ENCODE measurements at regions not wholly inside any gene's neighbourhood (a gene's known extent, or its start where the extent isn't known, plus 50 kb on each side); places are given as distances from the start of the nearest gene placed in this dataset.
"Not testable (repeated sequence)": the region's sequence is repeated elsewhere in the genome, so short reads cannot be mapped to it uniquely, and the experiment has no call there.

DNA sequence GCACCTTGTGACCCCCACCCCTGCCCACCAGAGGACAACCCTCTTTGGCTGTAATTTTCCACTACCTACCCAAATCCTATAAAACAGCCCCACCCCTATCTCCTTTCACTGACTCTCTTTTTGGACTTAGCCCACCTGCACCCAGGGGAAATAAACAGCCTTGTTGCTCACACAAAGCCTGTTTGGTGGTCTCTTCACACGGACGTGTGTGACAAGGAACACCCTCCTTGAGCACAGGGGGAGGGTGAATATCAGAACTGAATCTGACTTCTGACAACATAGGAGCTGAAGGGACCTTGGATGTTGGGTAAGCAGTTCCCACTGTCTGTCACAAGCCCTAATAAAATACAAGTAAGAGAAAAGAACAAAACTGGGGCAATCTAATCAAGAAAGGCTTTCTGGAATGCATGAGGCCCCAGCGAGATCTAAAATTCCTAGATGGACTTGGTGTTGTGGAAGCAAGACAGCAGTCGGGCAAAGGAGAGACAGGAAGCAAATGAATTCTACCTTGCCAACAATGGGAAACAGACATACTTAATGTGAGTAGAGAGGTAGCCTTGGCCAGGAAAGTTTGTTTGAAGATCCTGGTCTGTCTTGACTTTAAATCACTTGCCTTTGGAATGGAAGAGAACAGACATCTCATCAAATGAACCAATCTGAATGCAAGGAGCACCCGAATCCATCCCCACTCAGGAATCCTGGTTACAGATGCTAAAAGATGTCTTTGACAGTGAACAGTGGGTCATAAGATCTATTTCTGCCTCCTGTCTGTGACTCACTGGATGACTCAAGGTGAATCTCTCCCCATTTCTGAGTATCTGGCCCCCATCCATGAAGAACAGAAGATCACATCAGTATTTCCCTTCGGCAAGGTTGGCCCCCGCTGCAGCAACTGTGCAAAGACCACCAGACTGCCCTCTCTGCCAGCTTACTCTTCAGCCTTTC, 53.3 kb downstream of the OLFML3 start:
- DNase-seq (ENCODE audit: low spot score): peak; percentile 45

DNA sequence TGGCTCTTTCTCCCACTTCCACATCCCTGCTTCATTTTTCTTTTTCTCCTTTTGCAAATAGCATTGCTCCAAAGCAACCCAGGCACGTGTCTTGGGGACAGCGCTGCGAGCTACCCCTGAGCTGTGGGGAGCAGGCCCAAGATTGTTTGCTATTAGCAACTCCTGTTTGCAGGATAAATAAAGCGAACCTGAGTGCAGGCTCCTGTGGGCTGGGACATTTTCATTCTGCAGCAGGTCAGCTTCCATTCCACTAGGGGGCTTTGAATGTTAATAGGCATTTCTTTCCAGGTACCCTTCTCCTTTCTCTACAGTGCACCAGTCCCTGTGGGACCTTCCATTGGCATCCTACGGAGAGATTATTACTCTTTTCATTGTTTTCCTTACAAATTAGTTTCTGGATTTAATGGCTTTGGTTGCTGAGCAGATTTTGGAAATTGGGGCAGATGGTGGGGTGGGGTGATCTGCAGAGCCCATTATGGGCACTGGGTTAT, 54.0 kb downstream of the OLFML3 start:
- no peak for DNase-seq (ENCODE audit: low spot score)

DNA sequence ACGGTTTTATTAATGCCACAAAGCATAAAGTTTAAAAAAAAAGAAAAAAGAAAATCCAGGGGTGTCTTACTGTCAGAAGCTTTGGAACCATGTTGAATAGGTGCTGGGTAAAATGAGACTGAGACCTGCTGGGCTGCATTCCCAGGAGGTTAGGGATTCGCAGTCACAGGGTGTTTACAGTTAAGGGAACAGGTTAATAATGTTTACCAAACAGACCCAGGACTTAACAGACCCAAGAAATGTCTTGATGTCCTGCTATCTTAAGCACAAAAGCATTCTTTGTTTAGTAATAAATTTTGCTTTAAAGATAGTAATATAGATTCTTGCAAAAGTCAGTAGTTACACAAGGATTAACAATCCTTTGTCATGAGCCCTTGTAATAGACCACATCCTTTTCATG, 54.7 kb downstream of the OLFML3 start:
- DNase-seq (ENCODE audit: low spot score): no peak

DNA sequence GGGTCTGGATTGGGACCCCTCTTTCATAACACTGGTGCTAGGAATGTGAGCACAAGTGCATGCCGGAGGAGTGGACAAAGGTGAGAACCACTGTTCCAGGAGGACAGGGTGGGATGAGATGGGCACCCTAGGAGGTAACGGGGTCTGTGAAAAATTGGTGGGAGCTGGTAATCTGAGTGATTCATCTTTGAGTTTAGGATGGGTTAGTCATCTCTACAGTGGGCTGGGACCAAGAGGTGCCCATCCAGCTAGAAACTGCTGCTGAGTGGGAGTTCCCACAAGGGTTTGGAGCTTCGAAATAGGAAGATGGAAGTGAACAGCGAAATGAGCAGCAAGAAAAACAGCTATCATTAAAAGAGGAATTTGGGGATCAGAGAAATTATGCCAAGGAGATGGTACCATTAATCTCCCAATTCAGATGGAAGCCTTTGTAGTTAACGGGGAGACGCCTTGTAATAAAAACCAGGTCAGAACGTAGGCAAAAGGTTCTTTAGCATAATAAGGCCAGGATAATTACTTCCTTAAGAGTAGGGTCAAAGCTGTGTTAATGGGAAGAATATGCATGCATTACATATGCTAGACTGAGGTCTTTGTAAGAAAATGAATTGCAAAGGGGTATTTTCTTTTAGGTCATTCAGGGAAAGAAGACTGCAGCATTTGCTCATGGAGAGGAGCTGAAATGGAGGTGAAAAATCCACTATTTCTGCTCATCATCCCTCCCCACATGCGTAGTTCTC, 55.5 kb downstream of the OLFML3 start:
- DNase-seq (ENCODE audit: low spot score): no peak

DNA sequence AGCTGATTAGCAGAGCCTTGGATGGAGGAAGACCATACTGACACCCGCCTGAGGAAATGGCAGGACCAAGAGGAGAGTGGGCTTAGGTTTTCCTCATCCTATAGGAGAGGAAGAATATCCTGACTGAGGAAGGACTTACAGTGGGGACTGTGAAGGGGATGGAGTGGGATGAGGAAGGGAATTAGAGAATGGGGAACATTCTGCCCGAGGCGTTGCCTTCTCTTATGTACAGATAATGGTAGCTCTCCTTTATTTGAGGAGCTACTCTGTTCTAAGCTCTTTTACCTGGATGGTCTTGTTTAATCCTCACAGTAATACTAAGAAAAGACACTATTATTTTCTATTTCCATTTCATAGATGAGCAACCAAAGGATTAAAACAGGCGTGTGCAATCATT, 56.0 kb downstream of the OLFML3 start:
- no peak for DNase-seq (ENCODE audit: low spot score)

DNA sequence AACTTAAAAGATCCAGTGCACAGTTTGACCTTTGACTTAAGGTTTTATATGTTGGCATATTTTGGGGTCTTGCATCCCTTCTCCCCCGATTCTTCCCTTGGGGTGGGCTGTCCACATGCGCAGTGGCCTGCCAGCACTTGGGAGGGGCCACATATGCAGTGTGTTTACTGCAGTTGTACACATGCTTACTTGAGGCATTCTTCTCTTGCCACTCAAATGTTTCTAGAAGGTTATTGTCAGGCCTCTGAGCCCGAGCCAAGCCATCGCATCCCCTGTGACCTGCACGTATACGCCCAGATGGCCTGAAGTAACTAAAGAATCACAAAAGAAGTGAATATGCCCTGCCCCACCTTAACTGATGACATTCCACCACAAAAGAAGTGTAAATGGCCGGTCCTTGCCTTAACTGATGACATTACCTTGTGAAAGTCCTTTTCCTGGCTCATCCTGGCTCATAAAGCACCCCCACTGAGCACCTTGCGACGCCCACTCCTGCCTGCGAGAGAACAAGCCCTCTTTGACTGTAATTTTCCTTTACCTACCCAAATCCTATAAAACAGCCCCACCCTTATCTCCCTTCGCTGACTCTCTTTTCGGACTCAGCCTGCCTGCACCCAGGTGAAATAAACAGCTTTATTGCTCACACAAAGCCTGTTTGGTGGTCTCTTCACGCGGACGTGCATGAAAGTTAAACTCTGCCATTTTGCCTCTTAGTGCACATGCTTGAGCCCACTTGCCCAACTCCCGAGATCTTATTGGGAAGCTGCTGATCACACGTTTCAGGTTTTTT, 57.8 kb downstream of the OLFML3 start:
- not testable (repeated sequence) for DNase-seq (ENCODE audit: low spot score)

DNA sequence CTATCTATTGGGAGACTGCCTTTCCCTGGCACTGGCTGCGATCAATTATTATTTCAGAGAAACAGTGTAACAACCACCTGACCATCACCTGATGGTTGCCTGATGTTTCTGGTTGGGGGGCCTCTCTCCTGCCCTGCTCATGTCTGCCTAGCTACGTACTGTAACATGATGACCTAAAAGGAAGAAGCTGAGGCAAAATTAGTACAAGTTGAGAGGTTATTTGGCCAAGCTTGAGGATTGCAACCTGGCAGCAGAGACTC, 58.3 kb downstream of the OLFML3 start:
- DNase-seq (ENCODE audit: low spot score): no peak

DNA sequence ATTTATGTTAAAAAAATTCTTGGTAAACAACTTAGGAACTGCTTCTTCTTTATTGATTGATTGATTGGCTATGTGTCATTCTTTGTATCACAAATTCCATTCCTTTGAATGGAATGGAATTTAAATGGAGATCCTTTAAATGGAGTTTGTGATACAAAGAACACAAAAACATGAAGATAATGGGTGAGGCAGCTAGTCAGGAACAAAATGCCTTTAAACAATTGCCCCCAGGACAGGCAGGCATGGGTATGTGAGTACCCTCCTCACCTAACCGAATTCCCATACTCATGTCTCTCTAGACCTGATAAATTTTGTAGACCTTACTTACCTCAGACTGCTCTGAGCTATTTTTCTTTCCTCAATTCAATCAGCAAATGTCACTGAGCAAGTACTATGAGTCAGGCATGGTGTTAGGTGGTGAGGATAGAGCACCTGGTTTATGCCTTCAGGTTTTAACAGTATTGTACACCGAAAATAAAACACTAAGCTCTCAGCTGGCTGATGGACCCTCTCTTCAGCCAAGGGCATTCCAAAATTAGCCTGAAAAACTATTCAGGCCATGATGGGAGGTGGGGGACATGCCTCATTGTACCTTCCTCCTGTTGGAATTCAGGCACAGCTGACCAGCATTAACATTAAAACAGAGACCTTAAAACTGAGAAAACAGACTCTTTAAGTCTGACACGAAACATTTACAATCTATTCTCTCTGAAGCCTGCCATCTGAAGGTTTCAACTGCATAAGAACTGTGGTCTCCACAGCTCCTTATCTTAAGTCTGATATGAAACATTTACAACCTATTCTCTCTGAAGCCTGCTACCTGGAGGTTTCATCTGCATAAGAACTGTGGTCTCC, 58.9 kb downstream of the OLFML3 start:
- no peak for DNase-seq (ENCODE audit: low spot score)

All from hepatic stellate cell (primary cell).